ENCODE measurements at regions not wholly inside any gene's neighbourhood (a gene's known extent, or its start where the extent isn't known, plus 50 kb on each side); places are given as distances from the start of the nearest gene placed in this dataset.
"Not testable (repeated sequence)": the region's sequence is repeated elsewhere in the genome, so short reads cannot be mapped to it uniquely, and the experiment has no call there.

GRCh38 chr2:180691855-180692223 lies 288.6 kb upstream of the UBE2E3 start:
- TF ChIP-seq CTCF (IDR thresholded peaks at IDR 0.05 in 8 of 11, conservative IDR thresholded peaks at IDR 0.05 in 3 of 11); POLR2A (IDR thresholded peaks at IDR 0.05): not testable (repeated sequence)

All from spleen (tissue), 7 donors.